Right cardiac atrium (tissue), 5 donors: ENCODE measurements at regions not wholly inside any gene's neighbourhood (a gene's known extent, or its start where the extent isn't known, plus 50 kb on each side); places are given as distances from the start of the nearest gene placed in this dataset.

ENCODE experiments used
- ATAC-seq, 2 donors: fragments of 200-7000 bp; cut with Tn5 transposase; one replicate each; pipeline versions ENCODE4 v1.8.0 to v1.9.1; 2020; ENCODE audit warnings: moderate library complexity in 2 of 2, mild to moderate bottlenecking in 1 of 2
- DNase-seq, 3 donors: peaks; one replicate each; pipeline ENCODE4 v3.0.0-alpha.2; 2020
- H3K27ac ChIP-seq: one replicate; pipeline ENCODE4 v1.5.1; 2013; ENCODE audit warnings: mild to moderate bottlenecking, low read length, control low read depth, moderate library complexity
- H3K27me3 ChIP-seq: one replicate; pipeline ENCODE4 v1.6.1; 2013; ENCODE audit not compliant: control insufficient read depth, insufficient read depth
- H3K4me1 ChIP-seq: one replicate; pipeline ENCODE4 v1.6.1; 2013; ENCODE audit warnings: low read length; ENCODE audit not compliant: control insufficient read depth, insufficient read depth
- H3K4me3 ChIP-seq: one replicate; pipeline ENCODE4 v1.5.1; 2013; ENCODE audit warnings: low read length, control low read depth
- H3K9me3 ChIP-seq: one replicate; pipeline ENCODE4 v1.6.1; 2013; ENCODE audit warnings: low read length; ENCODE audit not compliant: control insufficient read depth
- WGBS: extraction: QIAGEN DNeasy Blood & Tissue Kit; methylation state at CpG from one replicate; pipeline ENCODE4 v1.1.7; 2013; 5-methylcytosine and 5-hydroxymethylcytosine counted together
- intact Hi-C, 4 donors: fragments of 100-400 bp; cut with DNase I; formaldehyde crosslinking; loops; one replicate each; pipeline versions ENCODE4 v1.11.0 to v1.14.0; 2022 to 2023
- donor health status: healthy with polysubstance abuse.
- donor health status: DM: no; HTN: yes; CAD: no.
- donor health status: DM: no; HTN: no; CAD: no.
- donor health status: DM: no; HTN: yes; CAD: no; lungs with severe emphysema.
- donor health status: DM: yes; HTN: yes; CAD: no.

GRCh38 chr1:187894349-187894748, 1065.6 kb downstream of the PLA2G4A start:
- Histone ChIP-seq H3K9me3 (no peaks in the 10 kb centered on the region), H3K4me3 (no peak overlapping the region), H3K27ac (no peak overlapping the region), H3K4me1 (no peaks in the 10 kb centered on the region), H3K27me3 (no peaks in the 10 kb centered on the region)
- 93% methylated on average over 3 of the region's 3 CpGs for WGBS
- intact Hi-C loops = no loop called here
- ATAC-seq (no peak), DNase-seq (no peak)

DNA sequence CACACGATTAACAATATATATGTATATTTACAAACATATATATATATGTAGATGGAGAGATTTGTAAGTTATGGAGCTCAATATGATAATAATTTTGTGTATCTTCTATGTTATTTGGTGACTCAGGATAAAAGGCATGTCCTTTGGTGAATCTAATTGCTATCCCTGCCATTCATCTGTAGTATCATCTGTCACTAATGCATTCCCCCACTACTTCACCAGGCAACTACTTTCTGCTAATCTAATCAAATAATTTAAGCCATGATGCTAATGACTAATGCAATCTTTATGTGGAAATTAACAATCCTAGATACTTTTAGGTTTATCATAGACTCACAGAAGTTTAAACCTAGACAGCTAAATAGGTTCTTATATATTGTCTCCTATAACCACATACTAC, 1074.5 kb downstream of the PLA2G4A start:
- DNase-seq = no peak
- H3K27ac ChIP-seq = no peak overlapping the region
- no peaks in the 10 kb centered on the region for H3K9me3 ChIP-seq
- WGBS = 91% methylated on average over 1 of the region's 1 CpG
- no peaks in the 10 kb centered on the region for H3K4me1 ChIP-seq
- intact Hi-C loops = loop anchor here in 1 of 4 donors (10.0 kb wide), 1 partner anchor 502 kb away; no protein-coding TSS in a partner anchor
- no peak overlapping the region for H3K4me3 ChIP-seq
- no peaks in the 10 kb centered on the region for H3K27me3 ChIP-seq
- ATAC-seq = no peak

GRCh38 chr1:187909382-187909781, 1080.6 kb downstream of the PLA2G4A start:
- no peak for DNase-seq
- no peaks in the 10 kb centered on the region for H3K27me3 ChIP-seq
- WGBS = 87% methylated on average over 3 of the region's 3 CpGs
- H3K9me3 ChIP-seq = no peaks in the 10 kb centered on the region
- H3K4me1 ChIP-seq = no peaks in the 10 kb centered on the region
- H3K27ac ChIP-seq = no peak overlapping the region
- intact Hi-C loops = loop anchor here in 1 of 4 donors (10.0 kb wide), 1 partner anchor 495 kb away; no protein-coding TSS in a partner anchor
- no peak for ATAC-seq
- no peak overlapping the region for H3K4me3 ChIP-seq

DNA sequence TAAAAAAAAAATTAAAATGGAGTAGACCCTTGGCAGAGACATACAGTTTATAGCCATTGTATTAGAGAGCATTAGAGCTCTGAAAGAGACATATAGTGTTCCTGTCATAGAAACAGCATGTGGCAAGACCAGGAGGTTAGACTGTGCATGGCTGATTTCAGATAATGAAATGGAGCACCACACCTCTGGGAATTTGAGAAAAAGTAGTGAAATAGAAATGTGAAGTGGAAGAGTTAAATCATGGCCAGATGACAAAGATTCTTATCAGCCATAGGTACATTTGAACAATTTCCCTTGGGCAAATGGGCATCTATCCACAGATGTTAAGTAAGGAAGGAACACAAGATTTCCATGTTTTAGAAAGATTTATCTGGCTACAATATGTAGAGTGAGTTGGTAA, 1083.1 kb downstream of the PLA2G4A start:
- H3K9me3 ChIP-seq = no peaks in the 10 kb centered on the region
- DNase-seq (no peak), ATAC-seq (no peak)
- intact Hi-C loops = no loop called here
- no peak overlapping the region for H3K4me3 ChIP-seq
- no peaks in the 10 kb centered on the region for H3K4me1 ChIP-seq
- H3K27ac ChIP-seq = no peak overlapping the region
- no peaks in the 10 kb centered on the region for H3K27me3 ChIP-seq

GRCh38 chr1:187920976-187921375, 1092.2 kb downstream of the PLA2G4A start:
- WGBS = 96% methylated on average over 1 of the region's 1 CpG
- ATAC-seq = no peak

GRCh38 chr1:187921426-187921825, 1092.7 kb downstream of the PLA2G4A start:
- ATAC-seq (no peak), DNase-seq (no peak)
- Histone ChIP-seq H3K27me3 (no peaks in the 10 kb centered on the region), H3K9me3 (no peaks in the 10 kb centered on the region), H3K4me1 (no peaks in the 10 kb centered on the region), H3K27ac (no peak overlapping the region), H3K4me3 (no peak overlapping the region)
- WGBS = 50% methylated on average over 1 of the region's 1 CpG
- intact Hi-C loops = no loop called here

More at GRCh38 chr1:187920976-187921375, 1092.2 kb downstream of the PLA2G4A start:
- H3K9me3 ChIP-seq = no peaks in the 10 kb centered on the region
- intact Hi-C loops = no loop called here
- no peaks in the 10 kb centered on the region for H3K27me3 ChIP-seq
- DNase-seq = no peak
- H3K4me3 ChIP-seq = no peak overlapping the region
- H3K27ac ChIP-seq = no peak overlapping the region
- no peaks in the 10 kb centered on the region for H3K4me1 ChIP-seq

- WGBS = 93% methylated on average over 2 of the region's 2 CpGs
Observed at GRCh38 chr1:187922255-187922654, 1093.5 kb downstream of the PLA2G4A start.

DNA sequence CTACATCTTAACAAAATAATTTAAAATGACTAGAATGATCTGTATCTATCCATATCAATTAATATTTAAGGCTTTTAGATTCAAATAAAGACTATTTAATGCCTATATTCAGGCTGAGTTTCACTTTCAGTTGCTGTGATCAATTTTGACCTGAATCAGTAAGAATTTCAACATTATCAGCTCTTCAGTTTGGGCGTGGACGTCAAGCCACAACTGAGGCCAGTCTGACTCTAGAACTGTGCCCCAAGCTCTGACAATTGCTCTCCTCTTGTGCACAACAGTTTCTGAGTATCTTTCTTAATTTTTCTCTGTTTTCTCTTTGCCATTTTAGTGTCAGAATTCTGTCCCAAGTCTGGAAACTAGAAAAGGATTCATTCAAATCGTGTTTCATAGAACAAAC, 1095.5 kb downstream of the PLA2G4A start:
- no peaks in the 10 kb centered on the region for H3K9me3 ChIP-seq
- H3K27me3 ChIP-seq = no peaks in the 10 kb centered on the region
- WGBS = 81% methylated on average over 3 of the region's 3 CpGs
- intact Hi-C loops = no loop called here
- no peak overlapping the region for H3K4me3 ChIP-seq
- H3K4me1 ChIP-seq = no peaks in the 10 kb centered on the region
- DNase-seq = no peak
- no peak overlapping the region for H3K27ac ChIP-seq
- no peak for ATAC-seq

More at GRCh38 chr1:187922255-187922654, 1093.5 kb downstream of the PLA2G4A start:
- Histone ChIP-seq H3K27ac (no peak overlapping the region), H3K9me3 (no peaks in the 10 kb centered on the region), H3K4me3 (no peak overlapping the region), H3K4me1 (no peaks in the 10 kb centered on the region), H3K27me3 (no peaks in the 10 kb centered on the region)
- ATAC-seq (no peak), DNase-seq (no peak)
- intact Hi-C loops = no loop called here

- intact Hi-C loops = no loop called here
- Histone ChIP-seq H3K27ac (no peak overlapping the region), H3K4me1 (no peaks in the 10 kb centered on the region), H3K9me3 (no peaks in the 10 kb centered on the region), H3K4me3 (no peak overlapping the region), H3K27me3 (no peaks in the 10 kb centered on the region)
- 11% methylated on average over 4 of the region's 4 CpGs for WGBS
- peak in 2 of 3 donors; percentile 42 to 59 for DNase-seq
- ATAC-seq = no peak
Observed at GRCh38 chr1:187928288-187928687, 1099.5 kb downstream of the PLA2G4A start.

DNA sequence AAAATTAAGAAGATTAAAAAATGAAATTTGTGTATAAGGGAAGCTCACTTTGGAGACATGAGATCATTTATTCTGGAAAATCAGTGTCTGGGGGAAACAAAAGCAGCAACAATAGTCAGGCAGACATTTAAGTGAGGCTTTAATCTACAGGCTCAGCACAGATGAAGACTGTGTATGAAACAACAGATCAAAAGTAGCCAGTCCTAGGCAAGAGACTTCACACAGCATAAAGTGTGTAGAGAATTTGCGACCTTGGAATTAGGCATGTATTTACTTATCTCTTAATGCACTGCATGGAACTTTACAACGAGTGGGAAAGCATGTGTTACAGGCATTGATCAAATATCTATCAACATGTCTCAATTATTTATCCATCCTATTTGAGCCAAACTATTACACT, 1099.9 kb downstream of the PLA2G4A start:
- H3K4me3 ChIP-seq = no peak overlapping the region
- no peaks in the 10 kb centered on the region for H3K9me3 ChIP-seq
- intact Hi-C loops = no loop called here
- no peaks in the 10 kb centered on the region for H3K27me3 ChIP-seq
- no peaks in the 10 kb centered on the region for H3K4me1 ChIP-seq
- no peak for DNase-seq
- H3K27ac ChIP-seq = no peak overlapping the region
- no peak for ATAC-seq
- 43% methylated on average over 2 of the region's 2 CpGs for WGBS

DNA sequence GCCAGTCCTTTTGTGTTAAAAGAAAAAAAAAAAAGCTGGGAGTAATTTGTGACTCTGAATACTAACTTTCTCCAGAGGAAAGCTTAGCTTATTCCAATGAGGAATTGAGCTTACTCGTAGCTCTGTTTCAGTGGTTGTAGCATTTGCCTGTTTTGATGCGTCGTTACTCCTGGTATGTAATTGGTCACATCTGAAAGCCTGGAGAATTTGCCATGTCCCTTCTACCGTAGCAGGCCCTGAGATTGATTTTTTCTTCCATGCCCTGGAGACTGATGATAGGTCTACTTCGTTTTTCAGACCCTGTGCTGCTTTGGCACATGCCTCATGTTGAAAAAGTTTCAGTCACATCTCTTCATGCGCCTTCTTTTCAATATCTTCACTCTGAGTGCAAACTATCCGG, 1103.0 kb downstream of the PLA2G4A start:
- no peaks in the 10 kb centered on the region for H3K4me1 ChIP-seq
- H3K27me3 ChIP-seq = no peaks in the 10 kb centered on the region
- 79% methylated on average over 7 of the region's 7 CpGs for WGBS
- H3K4me3 ChIP-seq = no peak overlapping the region
- intact Hi-C loops = no loop called here
- no peak for DNase-seq
- no peaks in the 10 kb centered on the region for H3K9me3 ChIP-seq
- ATAC-seq = no peak
- H3K27ac ChIP-seq = no peak overlapping the region
